ENCODE measurements at regions not wholly inside any gene's neighbourhood (a gene's known extent, or its start where the extent isn't known, plus 50 kb on each side); places are given as distances from the start of the nearest gene placed in this dataset.

DNA sequence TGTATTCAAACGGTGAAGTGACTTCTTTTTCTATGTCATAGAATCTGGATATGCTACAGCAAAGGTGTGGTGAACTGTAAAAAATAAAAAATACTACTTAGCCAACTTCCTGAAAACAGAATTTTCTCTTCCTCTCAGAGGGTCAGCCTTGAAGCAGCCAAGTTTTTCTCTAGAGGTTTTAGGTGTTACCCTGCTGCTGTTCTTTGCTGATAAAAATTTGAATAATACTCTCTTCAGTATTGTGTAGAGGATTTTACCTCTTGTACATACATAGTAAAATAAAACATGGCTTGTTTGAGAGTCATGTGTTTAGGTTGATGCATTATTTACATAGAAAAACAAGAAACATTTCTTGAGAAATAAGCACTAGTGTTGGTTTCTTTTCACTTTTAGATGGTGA, 458.4 kb downstream of the TBC1D32 start:
- Histone ChIP-seq H2AFZ (ENCODE audit: low read length) (no peak overlapping the region), H3K27ac (ENCODE audit: low read depth, low read length, poor library complexity, severe bottlenecking) (no peak overlapping the region), H3K9me2 (ENCODE audit: insufficient read depth, low read length) (no peaks in the 10 kb centered on the region), H3K9me3 (ENCODE audit: low read length) (no peaks in the 10 kb centered on the region), H3K4me1 (ENCODE audit: insufficient read depth, low read length, poor library complexity, severe bottlenecking) (no peaks in the 10 kb centered on the region), H3K79me2 (ENCODE audit: insufficient read depth, low read depth, low read length) (no peaks in the 10 kb centered on the region), H4K20me1 (ENCODE audit: insufficient read depth, low read length) (no peaks in the 10 kb centered on the region), H3K36me3 (ENCODE audit: insufficient read depth, low read length) (no peaks in the 10 kb centered on the region), H3K4me2 (ENCODE audit: low read length) (no peak overlapping the region), H3K4me3 (ENCODE audit: low read depth, low read length, poor library complexity, severe bottlenecking) (no peak overlapping the region)
- no peak for DNase-seq (ENCODE audit: low spot score)
- BruUV-seq (replicated peaks): no TSS peak
- TF ChIP-seq EZH2phosphoT487 (IDR thresholded peaks at IDR 0.05; ENCODE audit: borderline replicate concordance, low read depth, low read length): no peak
- TF ChIP-seq, protein P1, sequence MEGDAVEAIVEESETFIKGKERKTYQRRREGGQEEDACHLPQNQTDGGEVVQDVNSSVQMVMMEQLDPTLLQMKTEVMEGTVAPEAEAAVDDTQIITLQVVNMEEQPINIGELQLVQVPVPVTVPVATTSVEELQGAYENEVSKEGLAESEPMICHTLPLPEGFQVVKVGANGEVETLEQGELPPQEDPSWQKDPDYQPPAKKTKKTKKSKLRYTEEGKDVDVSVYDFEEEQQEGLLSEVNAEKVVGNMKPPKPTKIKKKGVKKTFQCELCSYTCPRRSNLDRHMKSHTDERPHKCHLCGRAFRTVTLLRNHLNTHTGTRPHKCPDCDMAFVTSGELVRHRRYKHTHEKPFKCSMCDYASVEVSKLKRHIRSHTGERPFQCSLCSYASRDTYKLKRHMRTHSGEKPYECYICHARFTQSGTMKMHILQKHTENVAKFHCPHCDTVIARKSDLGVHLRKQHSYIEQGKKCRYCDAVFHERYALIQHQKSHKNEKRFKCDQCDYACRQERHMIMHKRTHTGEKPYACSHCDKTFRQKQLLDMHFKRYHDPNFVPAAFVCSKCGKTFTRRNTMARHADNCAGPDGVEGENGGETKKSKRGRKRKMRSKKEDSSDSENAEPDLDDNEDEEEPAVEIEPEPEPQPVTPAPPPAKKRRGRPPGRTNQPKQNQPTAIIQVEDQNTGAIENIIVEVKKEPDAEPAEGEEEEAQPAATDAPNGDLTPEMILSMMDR (conservative IDR thresholded peaks at IDR 0.05; ENCODE audit: low read length): no peak
- intact Hi-C loops (cut with micrococcal nuclease; ENCODE audit: unreplicated experiment): no loop called here
- ChIA-PET POLR2A (interaction anchor here (0.9 kb wide), 1 partner anchor 27 kb away, joined by 4 read pairs; no protein-coding TSS in a partner anchor), CTCF (ENCODE audit: unreplicated experiment) (no interaction called here)

DNA sequence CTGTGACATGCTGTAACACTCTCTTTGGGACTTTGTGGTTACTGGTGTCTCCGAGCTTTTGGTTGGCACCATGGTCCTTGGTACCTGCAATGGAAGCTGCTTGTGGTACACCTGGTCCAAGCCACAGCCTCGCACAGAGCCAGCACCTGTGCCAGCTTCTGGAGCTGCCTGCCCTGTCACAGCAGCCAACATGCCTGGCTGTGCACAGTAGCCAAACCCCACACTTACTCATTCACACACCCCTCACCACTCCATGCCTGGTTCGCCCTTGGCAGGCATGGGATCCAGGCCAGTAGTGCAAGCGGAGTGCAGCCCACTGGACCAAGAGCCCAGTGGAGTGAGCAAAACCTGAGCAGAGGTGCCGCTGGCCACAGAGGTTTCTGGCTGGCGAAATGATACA, 459.9 kb downstream of the TBC1D32 start:
- no peaks in the 10 kb centered on the region for H3K9me3 ChIP-seq (ENCODE audit: low read length)
- no peak overlapping the region for H3K4me2 ChIP-seq (ENCODE audit: low read length)
- DNase-seq (ENCODE audit: low spot score): no peak
- ChIA-PET POLR2A (no interaction called here), CTCF (ENCODE audit: unreplicated experiment) (interaction anchor here (0.8 kb wide), 1 partner anchor 16 kb away, joined by 3 read pairs; no protein-coding TSS in a partner anchor)
- H4K20me1 ChIP-seq (ENCODE audit: insufficient read depth, low read length): no peaks in the 10 kb centered on the region
- no peaks in the 10 kb centered on the region for H3K79me2 ChIP-seq (ENCODE audit: insufficient read depth, low read depth, low read length)
- H2AFZ ChIP-seq (ENCODE audit: low read length): no peak overlapping the region
- no peaks in the 10 kb centered on the region for H3K9me2 ChIP-seq (ENCODE audit: insufficient read depth, low read length)
- no peak overlapping the region for H3K27ac ChIP-seq (ENCODE audit: low read depth, low read length, poor library complexity, severe bottlenecking)
- intact Hi-C loops (cut with micrococcal nuclease; ENCODE audit: unreplicated experiment): no loop called here
- H3K36me3 ChIP-seq (ENCODE audit: insufficient read depth, low read length): no peaks in the 10 kb centered on the region
- no TSS peak for BruUV-seq (replicated peaks)
- H3K4me3 ChIP-seq (ENCODE audit: low read depth, low read length, poor library complexity, severe bottlenecking): no peak overlapping the region
- H3K4me1 ChIP-seq (ENCODE audit: insufficient read depth, low read length, poor library complexity, severe bottlenecking): no peaks in the 10 kb centered on the region
- no peak for TF ChIP-seq EZH2phosphoT487 (IDR thresholded peaks at IDR 0.05; ENCODE audit: borderline replicate concordance, low read depth, low read length)

DNA sequence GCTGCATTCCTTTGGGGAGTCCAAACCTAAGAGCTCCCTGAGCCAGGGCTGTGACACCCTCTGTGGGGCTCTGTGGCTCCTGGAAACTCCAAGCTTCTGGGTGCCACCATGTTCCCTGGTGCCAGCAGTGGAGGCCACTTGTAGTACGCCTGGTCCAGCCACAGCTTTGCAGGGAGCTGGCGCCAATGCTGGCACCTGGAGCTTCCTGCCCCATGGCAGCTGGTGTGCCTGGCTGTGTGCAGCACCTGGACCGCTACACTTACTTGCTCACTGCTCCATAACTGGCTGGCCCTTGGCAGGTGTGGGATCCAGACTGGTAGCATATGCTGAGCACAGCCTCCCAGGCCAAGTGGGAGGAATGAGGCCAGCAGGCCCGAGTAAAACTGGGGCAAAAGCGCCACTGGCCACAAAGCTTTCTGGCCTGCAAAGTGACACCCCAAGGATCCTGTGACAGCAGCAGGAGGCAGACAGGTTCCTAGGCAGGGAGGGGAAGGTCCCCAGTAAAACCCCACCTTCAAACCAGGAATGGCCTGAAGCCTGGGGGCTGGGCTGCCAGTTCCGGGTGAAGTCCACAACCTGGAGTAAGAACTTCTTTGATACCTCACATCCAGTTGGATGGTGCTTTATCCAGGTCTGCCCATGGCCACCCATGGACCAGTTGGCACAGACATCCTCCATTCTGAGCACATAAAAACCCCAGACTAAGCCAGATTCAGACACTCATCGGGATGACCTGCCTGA, 461.0 kb downstream of the TBC1D32 start:
- ChIA-PET CTCF (ENCODE audit: unreplicated experiment) (interaction anchor here (0.8 kb wide), 1 partner anchor 18 kb away, joined by 3 read pairs; no protein-coding TSS in a partner anchor), POLR2A (interaction anchor here (0.6 kb wide), 1 partner anchor 1751 kb away, joined by 4 read pairs; no protein-coding TSS in a partner anchor)
- intact Hi-C loops (cut with micrococcal nuclease; ENCODE audit: unreplicated experiment): no loop called here
- Histone ChIP-seq H3K79me2 (ENCODE audit: insufficient read depth, low read depth, low read length) (no peaks in the 10 kb centered on the region), H3K27ac (ENCODE audit: low read depth, low read length, poor library complexity, severe bottlenecking) (no peak overlapping the region), H3K4me2 (ENCODE audit: low read length) (no peak overlapping the region), H3K9me2 (ENCODE audit: insufficient read depth, low read length) (no peaks in the 10 kb centered on the region), H3K9me3 (ENCODE audit: low read length) (no peaks in the 10 kb centered on the region), H2AFZ (ENCODE audit: low read length) (no peak overlapping the region), H3K4me1 (ENCODE audit: insufficient read depth, low read length, poor library complexity, severe bottlenecking) (no peaks in the 10 kb centered on the region), H3K4me3 (ENCODE audit: low read depth, low read length, poor library complexity, severe bottlenecking) (no peak overlapping the region), H4K20me1 (ENCODE audit: insufficient read depth, low read length) (no peaks in the 10 kb centered on the region), H3K36me3 (ENCODE audit: insufficient read depth, low read length) (no peaks in the 10 kb centered on the region)
- BruUV-seq (replicated peaks): no TSS peak
- no peak for DNase-seq (ENCODE audit: low spot score)
- TF ChIP-seq, protein P1 (conservative IDR thresholded peaks at IDR 0.05; ENCODE audit: low read length): no peak
- TF ChIP-seq EZH2phosphoT487 (IDR thresholded peaks at IDR 0.05; ENCODE audit: borderline replicate concordance, low read depth, low read length): no peak
